Urothelium cell line (cell line): ENCODE measurements at regions not wholly inside any gene's neighbourhood (a gene's known extent, or its start where the extent isn't known, plus 50 kb on each side); places are given as distances from the start of the nearest gene placed in this dataset.

Experiments used
- DNase-seq: peaks from one replicate; pipeline ENCODE4 v3.0.0; 2011; ENCODE audit warnings: low spot score, mixed read lengths
- FAIRE-seq: peaks from 2 replicates; lab custom pipeline; 2011; peaks lifted over from hg19 to GRCh38; lab: Jason Lieb, UNC

- FAIRE-seq (no peak), DNase-seq (no peak)
Observed at GRCh38 chrX:120021927-120022326, 55.6 kb downstream of the RHOXF2B start.

- DNase-seq = no peak
- no peak for FAIRE-seq
Observed at GRCh38 chrX:120020305-120020704, 57.2 kb downstream of the RHOXF2B start.

DNA sequence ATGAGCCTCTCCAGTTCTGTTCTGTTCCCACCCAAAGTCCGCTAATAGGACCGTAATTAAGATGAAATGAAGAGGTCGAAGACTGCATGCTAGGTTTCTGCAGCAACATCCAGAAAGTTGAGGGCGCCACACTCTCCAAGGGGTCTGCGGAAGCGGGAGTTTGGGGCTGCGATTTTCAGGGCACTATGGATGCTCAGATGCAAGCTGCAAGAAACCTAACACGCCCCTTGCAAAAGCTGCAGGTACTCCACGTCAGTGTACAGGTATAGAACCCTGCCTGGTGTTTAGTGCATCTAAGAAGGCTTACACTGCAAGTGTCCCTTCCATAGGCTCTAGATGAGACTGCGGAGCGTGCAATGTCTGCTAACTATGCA lies 61.4 kb downstream of the RHOXF2B start:
- DNase-seq = no peak
- no peak for FAIRE-seq

DNA sequence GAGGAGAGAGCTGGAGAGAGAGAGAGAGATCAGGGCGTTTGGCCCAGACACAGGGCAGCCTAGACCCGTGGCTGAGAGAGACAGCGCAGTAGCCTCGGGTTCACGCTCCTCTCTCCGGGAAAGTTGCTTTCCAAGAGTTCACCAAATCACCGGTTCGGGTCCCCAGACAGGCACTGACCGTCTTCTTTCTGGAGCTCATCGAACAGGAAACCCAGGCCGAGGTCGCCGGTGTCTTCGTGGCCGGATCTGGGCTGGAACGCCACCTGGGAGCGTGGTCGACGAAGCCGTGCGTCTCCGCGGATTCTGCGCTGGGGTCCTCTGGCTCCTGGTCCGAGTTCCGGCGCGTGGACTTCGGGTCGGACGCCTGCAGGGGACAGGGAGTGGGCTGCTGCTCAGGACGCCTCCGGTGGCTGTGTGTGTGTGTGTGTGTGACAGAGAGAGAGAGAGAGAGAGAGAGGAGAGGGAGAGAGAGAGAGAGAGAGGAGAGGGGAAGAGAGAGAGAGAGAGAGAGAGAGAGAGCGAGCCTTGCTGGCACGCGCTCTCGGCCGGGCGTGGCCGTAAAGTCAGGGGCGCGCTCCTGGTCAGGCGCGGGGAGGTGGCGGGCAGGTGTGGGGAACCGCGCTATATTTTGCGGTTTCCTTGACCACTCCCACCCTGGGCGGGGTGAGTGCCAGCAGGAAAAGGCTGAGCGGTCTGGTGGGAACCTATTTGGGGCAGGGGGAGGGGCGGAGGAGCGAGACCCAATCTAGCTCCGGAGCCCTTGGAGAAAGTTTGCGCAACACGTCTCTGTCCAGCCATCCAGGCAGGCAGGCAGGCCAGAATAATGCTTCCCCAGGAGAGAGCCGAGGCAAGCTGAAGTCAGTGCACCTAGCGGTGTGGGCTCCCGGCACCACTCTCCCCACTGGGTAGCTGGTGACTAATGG lies 62.1 kb downstream of the RHOXF2B start:
- DNase-seq (peak; percentile 4), FAIRE-seq (no peak)

- no peak for DNase-seq
Observed at GRCh38 chrX:120014354-120015130, 62.9 kb downstream of the RHOXF2B start.

GRCh38 chrX:120001787-120002186 lies 58.2 kb upstream of the NKAP start:
- DNase-seq (no peak), FAIRE-seq (no peak)

More at GRCh38 chrX:120014354-120015130, 62.9 kb downstream of the RHOXF2B start:
- FAIRE-seq = no peak

DNA sequence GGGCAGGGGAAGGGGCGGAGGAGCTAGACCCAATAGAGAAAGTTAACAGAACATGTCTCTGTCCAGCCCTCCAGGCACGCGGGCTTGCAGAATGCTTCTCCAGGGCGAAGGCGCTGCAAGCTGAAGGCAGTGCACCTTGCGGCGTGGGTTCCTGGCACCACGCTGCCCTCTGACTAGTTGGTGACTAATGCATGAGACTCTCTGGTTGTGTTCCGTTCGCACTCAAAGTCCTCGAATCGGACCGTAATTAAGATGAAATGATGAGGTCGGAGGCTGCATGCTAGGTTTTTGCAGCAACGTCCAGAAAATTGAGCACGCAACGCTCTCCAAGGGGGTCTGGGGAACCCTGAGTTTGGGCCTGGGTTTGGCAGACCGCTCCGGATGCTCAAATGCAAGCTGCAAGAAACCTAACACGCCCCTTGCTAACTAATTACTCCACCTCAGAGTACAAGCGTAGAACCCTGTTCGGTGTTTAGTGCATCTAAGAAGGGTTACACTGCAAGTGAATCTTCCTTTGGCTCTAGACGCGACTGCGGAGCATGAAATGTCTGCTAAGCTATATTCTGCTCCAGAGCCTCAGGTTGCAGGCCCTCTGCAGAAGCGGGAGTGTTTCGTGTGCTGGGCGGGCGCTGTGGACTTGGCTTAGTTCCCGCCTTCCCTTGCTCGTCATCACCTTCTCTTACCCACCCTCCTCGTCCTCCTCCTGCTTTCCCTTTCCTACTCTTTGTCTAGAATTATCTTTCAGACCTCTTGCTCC lies 57.1 kb upstream of the NKAP start:
- FAIRE-seq = no peak

DNA sequence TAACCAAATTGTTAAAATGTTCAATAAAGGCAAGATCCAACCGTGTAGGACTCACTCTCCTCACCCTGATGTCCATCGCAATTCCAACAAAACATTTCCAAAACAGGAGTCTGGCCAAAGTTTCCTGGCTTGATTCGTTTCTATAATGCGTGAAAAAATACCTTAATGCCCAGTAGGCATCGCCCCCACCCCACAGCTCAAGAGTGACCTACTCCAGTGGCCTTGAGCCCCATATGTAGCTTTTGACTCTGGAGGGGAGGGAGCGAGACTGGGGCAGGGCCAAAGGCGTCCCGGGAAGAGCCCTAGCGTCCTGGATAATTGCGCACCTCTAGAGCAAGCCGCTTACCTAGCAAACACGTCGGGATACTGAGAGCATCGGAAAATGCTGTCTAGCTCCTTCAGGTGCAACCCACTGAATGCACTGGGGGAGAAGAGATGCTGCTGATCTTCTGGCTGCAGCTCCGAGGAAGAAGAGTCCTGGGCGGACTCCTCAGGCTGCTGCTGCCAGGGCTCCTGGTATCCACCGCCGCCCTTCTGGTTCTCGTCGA lies 55.6 kb upstream of the NKAP start:
- DNase-seq (no peak), FAIRE-seq (no peak)

More for the DNA sequence above, 57.1 kb upstream of the NKAP start:
- no peak for DNase-seq

DNA sequence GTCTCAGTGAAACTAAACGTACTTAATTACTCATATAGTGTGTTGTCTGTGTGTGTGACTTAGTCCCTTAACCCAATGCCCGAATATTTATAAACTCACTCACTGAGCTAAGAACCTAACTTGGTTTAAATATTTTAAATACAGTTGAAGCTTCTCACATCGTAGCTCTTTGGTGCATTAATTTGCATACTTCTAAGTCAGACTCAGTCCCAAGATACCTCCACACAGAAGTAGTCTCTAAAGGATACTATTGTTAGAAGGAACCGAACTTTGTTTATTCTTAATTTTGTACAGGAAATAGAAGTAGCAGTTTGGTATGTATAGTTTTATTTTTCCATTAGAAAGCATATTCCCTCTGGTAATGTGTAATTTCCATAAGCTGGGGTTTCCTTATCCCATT lies 54.0 kb upstream of the NKAP start:
- DNase-seq (no peak), FAIRE-seq (no peak)

- DNase-seq = no peak
- no peak for FAIRE-seq
Observed at GRCh38 chrX:119996600-119997524, 53.3 kb upstream of the NKAP start.

- DNase-seq (no peak), FAIRE-seq (no peak)
Observed at GRCh38 chrX:119996069-119996468, 52.5 kb upstream of the NKAP start.
